ENCODE measurements at regions not wholly inside any gene's neighbourhood (a gene's known extent, or its start where the extent isn't known, plus 50 kb on each side); places are given as distances from the start of the nearest gene placed in this dataset.

DNA sequence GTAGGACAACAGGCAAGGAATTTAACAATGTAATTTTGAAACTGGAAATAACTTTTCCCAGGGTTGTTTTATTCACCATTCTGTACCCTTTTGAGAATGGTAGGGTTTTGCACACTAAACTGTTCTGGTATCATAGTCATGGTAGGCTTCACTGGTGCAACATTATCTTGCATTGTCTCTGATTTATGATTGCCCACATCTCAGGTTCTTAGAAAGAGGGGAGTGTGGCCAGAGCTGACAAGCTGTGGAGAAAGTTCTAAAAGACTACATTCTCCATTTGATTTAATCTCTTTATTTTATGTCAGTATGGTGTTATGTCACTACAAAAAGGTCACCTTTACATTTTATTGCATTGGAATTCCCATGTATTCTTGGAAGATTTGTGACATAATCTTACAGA lies 447.3 kb downstream of the GRIA2 start:
- Histone ChIP-seq H3K4me3 (ENCODE audit: low read length) (no peak overlapping the region), H3K36me3 (replicated peaks; ENCODE audit: low read depth, low read length) (no peaks in the 10 kb centered on the region), H3K9ac (ENCODE audit: low read length) (no peak overlapping the region), H3K79me2 (ENCODE audit: low read length) (no peaks in the 10 kb centered on the region), H4K20me1 (ENCODE audit: insufficient read depth, low read length) (no peaks in the 10 kb centered on the region), H3K27ac (ENCODE audit: low read length) (no peak overlapping the region), H2AFZ (ENCODE audit: low read depth, low read length) (no peak overlapping the region), H3K4me2 (ENCODE audit: low read length) (no peak overlapping the region), H3K9me3 (ENCODE audit: insufficient read depth, low read length) (no peaks in the 10 kb centered on the region), H3K27me3 (ENCODE audit: low read depth, low read length) (no peaks in the 10 kb centered on the region), H3K4me1 (ENCODE audit: low read length) (no peaks in the 10 kb centered on the region)
- TF ChIP-seq, protein P1, sequence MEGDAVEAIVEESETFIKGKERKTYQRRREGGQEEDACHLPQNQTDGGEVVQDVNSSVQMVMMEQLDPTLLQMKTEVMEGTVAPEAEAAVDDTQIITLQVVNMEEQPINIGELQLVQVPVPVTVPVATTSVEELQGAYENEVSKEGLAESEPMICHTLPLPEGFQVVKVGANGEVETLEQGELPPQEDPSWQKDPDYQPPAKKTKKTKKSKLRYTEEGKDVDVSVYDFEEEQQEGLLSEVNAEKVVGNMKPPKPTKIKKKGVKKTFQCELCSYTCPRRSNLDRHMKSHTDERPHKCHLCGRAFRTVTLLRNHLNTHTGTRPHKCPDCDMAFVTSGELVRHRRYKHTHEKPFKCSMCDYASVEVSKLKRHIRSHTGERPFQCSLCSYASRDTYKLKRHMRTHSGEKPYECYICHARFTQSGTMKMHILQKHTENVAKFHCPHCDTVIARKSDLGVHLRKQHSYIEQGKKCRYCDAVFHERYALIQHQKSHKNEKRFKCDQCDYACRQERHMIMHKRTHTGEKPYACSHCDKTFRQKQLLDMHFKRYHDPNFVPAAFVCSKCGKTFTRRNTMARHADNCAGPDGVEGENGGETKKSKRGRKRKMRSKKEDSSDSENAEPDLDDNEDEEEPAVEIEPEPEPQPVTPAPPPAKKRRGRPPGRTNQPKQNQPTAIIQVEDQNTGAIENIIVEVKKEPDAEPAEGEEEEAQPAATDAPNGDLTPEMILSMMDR (IDR thresholded peaks at IDR 0.05; ENCODE audit: low read depth, low read length): no peak
- TF ChIP-seq EZH2phosphoT487 (IDR thresholded peaks at IDR 0.05; ENCODE audit: low read depth): no peak

DNA sequence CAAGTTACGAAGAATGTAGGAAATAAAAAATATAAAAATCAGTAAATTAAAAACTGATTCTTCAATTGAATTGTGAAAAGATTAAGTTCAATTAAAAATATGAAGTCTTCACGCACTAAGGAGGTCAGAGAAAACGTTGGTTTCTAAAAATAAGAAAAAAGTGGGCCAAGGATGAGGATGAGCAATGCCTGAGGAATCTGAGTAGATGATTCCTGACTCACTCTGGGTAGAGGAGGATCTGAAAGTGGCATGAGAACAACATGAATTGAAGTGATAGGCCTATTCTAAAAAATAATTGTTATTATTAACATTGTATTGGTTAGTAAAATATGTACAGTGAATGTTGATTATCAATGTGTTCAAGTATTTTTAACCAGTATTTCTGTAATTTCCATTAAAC lies 444.2 kb downstream of the GRIA2 start:
- Histone ChIP-seq H2AFZ (ENCODE audit: low read depth, low read length) (no peak overlapping the region), H3K4me1 (ENCODE audit: low read length) (no peaks in the 10 kb centered on the region), H3K27me3 (ENCODE audit: low read depth, low read length) (no peaks in the 10 kb centered on the region), H3K4me3 (ENCODE audit: low read length) (no peak overlapping the region), H3K9ac (ENCODE audit: low read length) (no peak overlapping the region), H4K20me1 (ENCODE audit: insufficient read depth, low read length) (no peaks in the 10 kb centered on the region), H3K27ac (ENCODE audit: low read length) (no peak overlapping the region), H3K9me3 (ENCODE audit: insufficient read depth, low read length) (no peaks in the 10 kb centered on the region), H3K79me2 (ENCODE audit: low read length) (no peaks in the 10 kb centered on the region), H3K36me3 (replicated peaks; ENCODE audit: low read depth, low read length) (no peaks in the 10 kb centered on the region), H3K4me2 (ENCODE audit: low read length) (no peak overlapping the region)
- TF ChIP-seq, protein P1 (IDR thresholded peaks at IDR 0.05; ENCODE audit: low read depth, low read length): no peak
- TF ChIP-seq EZH2phosphoT487 (IDR thresholded peaks at IDR 0.05; ENCODE audit: low read depth): no peak

- no peak overlapping the region for H2AFZ ChIP-seq (ENCODE audit: low read depth, low read length)
- H3K4me3 ChIP-seq (ENCODE audit: low read length): no peak overlapping the region
- no peaks in the 10 kb centered on the region for H3K79me2 ChIP-seq (ENCODE audit: low read length)
- no peaks in the 10 kb centered on the region for H3K4me1 ChIP-seq (ENCODE audit: low read length)
- H3K9me3 ChIP-seq (ENCODE audit: insufficient read depth, low read length): no peaks in the 10 kb centered on the region
- H3K4me2 ChIP-seq (ENCODE audit: low read length): no peak overlapping the region
- no peak overlapping the region for H3K27ac ChIP-seq (ENCODE audit: low read length)
- TF ChIP-seq EZH2phosphoT487 (IDR thresholded peaks at IDR 0.05; ENCODE audit: low read depth): no peak
- TF ChIP-seq, protein P1 (IDR thresholded peaks at IDR 0.05; ENCODE audit: low read depth, low read length): no peak
- H4K20me1 ChIP-seq (ENCODE audit: insufficient read depth, low read length): no peaks in the 10 kb centered on the region
- no peak overlapping the region for H3K9ac ChIP-seq (ENCODE audit: low read length)
- no peaks in the 10 kb centered on the region for H3K36me3 ChIP-seq (replicated peaks; ENCODE audit: low read depth, low read length)
- H3K27me3 ChIP-seq (ENCODE audit: low read depth, low read length): no peaks in the 10 kb centered on the region
Measured at GRCh38 chr4:157655096-157655809, 434.7 kb downstream of the GRIA2 start.

DNA sequence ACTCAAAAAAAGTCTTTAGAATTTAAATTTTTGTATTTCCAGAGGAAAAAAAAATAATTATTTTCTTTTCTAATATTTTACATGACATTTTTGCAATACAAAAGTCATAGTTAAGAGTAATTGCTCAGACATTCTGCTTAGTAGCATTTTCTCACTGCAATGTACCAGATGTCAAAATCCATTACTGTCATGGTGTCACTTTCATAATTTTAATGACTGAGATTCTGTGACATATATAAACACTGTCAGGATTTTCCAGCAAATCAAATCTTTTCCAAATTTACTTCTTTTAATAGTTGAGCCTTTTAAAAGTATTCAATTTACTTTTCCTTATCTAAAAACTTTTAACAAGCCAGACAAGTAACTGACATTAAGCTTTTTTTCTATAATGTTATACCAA lies 422.7 kb downstream of the GRIA2 start:
- Histone ChIP-seq H3K9me3 (ENCODE audit: insufficient read depth, low read length) (0 out of 2 replicates have a peak, but pooled peaks cover 2% of the 10 kb centered on the region), H3K9ac (ENCODE audit: low read length) (no peak overlapping the region), H3K27ac (ENCODE audit: low read length) (no peak overlapping the region), H3K79me2 (ENCODE audit: low read length) (no peaks in the 10 kb centered on the region), H3K4me2 (ENCODE audit: low read length) (no peak overlapping the region), H3K4me1 (ENCODE audit: low read length) (no peaks in the 10 kb centered on the region), H2AFZ (ENCODE audit: low read depth, low read length) (no peak overlapping the region), H3K4me3 (ENCODE audit: low read length) (no peak overlapping the region), H3K27me3 (ENCODE audit: low read depth, low read length) (no peaks in the 10 kb centered on the region), H4K20me1 (ENCODE audit: insufficient read depth, low read length) (no peaks in the 10 kb centered on the region), H3K36me3 (replicated peaks; ENCODE audit: low read depth, low read length) (no peaks in the 10 kb centered on the region)
- no peak for TF ChIP-seq EZH2phosphoT487 (IDR thresholded peaks at IDR 0.05; ENCODE audit: low read depth)
- TF ChIP-seq, protein P1 (IDR thresholded peaks at IDR 0.05; ENCODE audit: low read depth, low read length): no peak
